Esophagus muscularis mucosa (tissue), 4 donors: ENCODE measurements at regions not wholly inside any gene's neighbourhood (a gene's known extent, or its start where the extent isn't known, plus 50 kb on each side); places are given as distances from the start of the nearest gene placed in this dataset.

Experiments used
- DNase-seq: peaks from one replicate; pipeline ENCODE4 v3.0.0-alpha.2; 2017; ENCODE audit errors: extremely low spot score
- H3K27ac ChIP-seq, 4 donors: fragments of 200-600 bp; sonication (generic); replicated peaks in 1 of 4; 1 replicate in 3 of 4; 2 replicates in 1 of 4; pipeline ENCODE4 v1.5.1; 2016 to 2019; ENCODE audit warnings: mild to moderate bottlenecking in 1 of 4
- H3K27me3 ChIP-seq, 4 donors: fragments of 200-600 bp; sonication (generic); one replicate each; pipeline versions ENCODE4 v1.5.1 to v1.6.0; 2016 to 2019
- H3K36me3 ChIP-seq, 4 donors: fragments of 200-600 bp; sonication (generic); one replicate each; pipeline ENCODE4 v1.5.1; 2016 to 2019
- H3K4me1 ChIP-seq, 4 donors: fragments of 200-600 bp; sonication (generic); one replicate each; pipeline ENCODE4 v1.5.1; 2016 to 2019
- H3K4me3 ChIP-seq, 4 donors: fragments of 200-600 bp; sonication (generic); 1 replicate in 2 of 4; 2 replicates in 2 of 4; pipeline ENCODE4 v1.5.1; 2016 to 2019; ENCODE audit warnings: mild to moderate bottlenecking in 4 of 4, moderate library complexity in 1 of 4
- H3K9me3 ChIP-seq, 4 donors: fragments of 200-600 bp; sonication (generic); 1 replicate in 3 of 4; 2 replicates in 1 of 4; pipeline ENCODE4 v1.5.1; 2016 to 2019
- EP300 ChIP-seq: sonication (generic); formaldehyde crosslinking; IDR thresholded peaks from one replicate; pipeline ENCODE4 v1.6.1; 2017; ENCODE audit warnings: antibody characterized with exemption
- POLR2A ChIP-seq: fragments of 450-650 bp; IDR thresholded peaks from one replicate; pipeline ENCODE4 v1.6.1; 2017; ENCODE audit warnings: antibody characterized with exemption, moderate library complexity, mild to moderate bottlenecking, low read depth
- POLR2AphosphoS5 ChIP-seq, 2 donors: sonication (generic); formaldehyde crosslinking; IDR thresholded peaks; one replicate each; pipeline ENCODE4 v1.6.1; 2017; ENCODE audit warnings: antibody characterized with exemption in 2 of 2
- WGBS: methylation state at CpG from one replicate; pipeline ENCODE4 v1.1.5; 2018; 5-methylcytosine and 5-hydroxymethylcytosine counted together
- intact Hi-C: fragments of 100-400 bp; cut with DNase I; formaldehyde crosslinking; loops from one replicate; pipeline ENCODE4 v1.15.1; 2023
- TF ChIP-seq, protein P1 (sequence below), 3 experiments: fragments of 200-600 bp in 2 of 3; fragments of 450-650 bp in 1 of 3; sonication (generic) in 2 of 3; IDR thresholded peaks; one replicate each; pipeline ENCODE4 v1.5.1; 2017 to 2019; ENCODE audit warnings: antibody characterized with exemption in 3 of 3, mild to moderate bottlenecking in 2 of 3, moderate library complexity in 1 of 3

DNA sequence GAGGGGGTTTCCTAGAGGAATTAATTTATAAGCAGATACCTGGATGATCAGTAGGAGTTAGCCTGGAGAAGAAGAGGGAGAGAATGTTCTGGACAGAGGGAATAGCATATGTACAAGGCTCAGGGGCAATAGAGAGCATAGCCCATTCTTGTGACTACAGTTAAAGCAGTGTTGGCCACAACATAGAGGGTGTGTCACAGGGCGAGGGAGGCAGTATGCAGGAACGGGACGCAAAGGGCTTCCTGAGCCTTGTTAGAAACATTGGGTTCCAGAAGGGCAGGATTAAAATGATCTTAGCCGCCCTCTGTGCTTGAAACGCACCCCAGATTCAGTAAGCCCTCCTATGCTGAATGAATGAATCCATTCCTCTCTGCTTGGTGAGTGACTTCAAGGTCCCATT, 142.2 kb upstream of the PWP1 start:
- Histone ChIP-seq H3K4me1 (peaks cover 0 to 3% (median 0%) of the 10 kb centered on the region in 4 donors), H3K27ac (no peak overlapping the region), H3K27me3 (no peaks in the 10 kb centered on the region), H3K36me3 (no peaks in the 10 kb centered on the region), H3K4me3 (no peak overlapping the region), H3K9me3 (no peaks in the 10 kb centered on the region)
- DNase-seq: no peak
- WGBS: 98% methylated on average over 5 of the region's 5 CpGs
- intact Hi-C loops: no loop called here
- TF ChIP-seq POLR2AphosphoS5 (IDR thresholded peaks at IDR 0.05) (no peak), POLR2A (no peak)
- TF ChIP-seq, protein P1, sequence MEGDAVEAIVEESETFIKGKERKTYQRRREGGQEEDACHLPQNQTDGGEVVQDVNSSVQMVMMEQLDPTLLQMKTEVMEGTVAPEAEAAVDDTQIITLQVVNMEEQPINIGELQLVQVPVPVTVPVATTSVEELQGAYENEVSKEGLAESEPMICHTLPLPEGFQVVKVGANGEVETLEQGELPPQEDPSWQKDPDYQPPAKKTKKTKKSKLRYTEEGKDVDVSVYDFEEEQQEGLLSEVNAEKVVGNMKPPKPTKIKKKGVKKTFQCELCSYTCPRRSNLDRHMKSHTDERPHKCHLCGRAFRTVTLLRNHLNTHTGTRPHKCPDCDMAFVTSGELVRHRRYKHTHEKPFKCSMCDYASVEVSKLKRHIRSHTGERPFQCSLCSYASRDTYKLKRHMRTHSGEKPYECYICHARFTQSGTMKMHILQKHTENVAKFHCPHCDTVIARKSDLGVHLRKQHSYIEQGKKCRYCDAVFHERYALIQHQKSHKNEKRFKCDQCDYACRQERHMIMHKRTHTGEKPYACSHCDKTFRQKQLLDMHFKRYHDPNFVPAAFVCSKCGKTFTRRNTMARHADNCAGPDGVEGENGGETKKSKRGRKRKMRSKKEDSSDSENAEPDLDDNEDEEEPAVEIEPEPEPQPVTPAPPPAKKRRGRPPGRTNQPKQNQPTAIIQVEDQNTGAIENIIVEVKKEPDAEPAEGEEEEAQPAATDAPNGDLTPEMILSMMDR (IDR thresholded peaks at IDR 0.05): no peak

DNA sequence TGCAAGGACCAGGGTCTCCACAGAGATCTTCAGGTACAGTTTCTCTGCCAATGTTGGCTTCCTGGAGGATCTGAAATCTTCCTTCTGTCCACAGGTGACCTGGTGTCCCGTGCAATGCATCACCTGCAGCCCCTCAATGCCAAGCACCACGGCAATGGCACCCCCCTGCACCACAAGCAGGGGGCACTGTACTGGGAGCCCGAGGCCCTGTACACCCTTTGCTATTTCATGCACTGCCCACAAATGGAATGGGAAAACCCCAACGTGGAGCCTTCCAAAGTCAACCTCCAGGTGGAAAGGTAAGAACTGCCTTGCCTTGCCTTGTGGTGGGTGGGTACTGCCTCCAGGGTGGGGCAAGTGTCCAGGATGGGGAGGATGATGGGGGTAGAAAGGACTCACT, 141.8 kb upstream of the PWP1 start:
- no peak overlapping the region for H3K4me3 ChIP-seq
- H3K4me1 ChIP-seq: peaks cover 0 to 3% (median 0%) of the 10 kb centered on the region in 4 donors
- no peaks in the 10 kb centered on the region for H3K27me3 ChIP-seq
- intact Hi-C loops: no loop called here
- no peak overlapping the region for H3K27ac ChIP-seq
- H3K9me3 ChIP-seq: peaks cover 0 to 2% (median under 1%) of the 10 kb centered on the region in 4 donors
- peak; percentile 68 for DNase-seq
- H3K36me3 ChIP-seq: no peaks in the 10 kb centered on the region
- WGBS: 86% methylated on average over 3 of the region's 4 CpGs
- TF ChIP-seq EP300: no peak
- TF ChIP-seq POLR2AphosphoS5 (IDR thresholded peaks at IDR 0.05): no peak
- TF ChIP-seq, protein P1 (IDR thresholded peaks at IDR 0.05): no peak
- no peak for TF ChIP-seq POLR2A

DNA sequence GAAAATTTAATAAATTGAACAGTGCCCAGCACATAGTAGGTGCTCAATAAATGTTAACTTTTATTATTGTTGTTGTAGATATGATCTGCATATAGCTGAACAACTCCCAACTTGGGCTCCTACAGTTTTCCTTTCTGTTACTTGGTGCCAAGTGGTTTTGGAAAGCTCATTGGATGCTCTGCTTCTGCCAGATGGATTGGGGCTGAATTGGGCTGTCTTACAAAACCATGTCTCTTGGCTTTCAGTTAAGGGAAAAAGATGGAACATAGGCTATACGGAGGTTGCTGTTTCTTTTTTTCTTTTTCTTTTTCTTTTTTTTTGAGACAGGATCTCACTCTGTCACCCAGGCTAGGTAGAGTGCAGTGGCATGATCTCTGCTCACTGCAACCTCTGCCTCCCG, 140.7 kb upstream of the PWP1 start:
- intact Hi-C loops: no loop called here
- WGBS: 70% methylated on average over 2 of the region's 2 CpGs
- Histone ChIP-seq H3K9me3 (peaks cover 0 to 11% (median 4%) of the 10 kb centered on the region in 4 donors), H3K36me3 (no peaks in the 10 kb centered on the region), H3K27ac (no peak overlapping the region), H3K4me1 (peaks cover 0 to 3% (median 0%) of the 10 kb centered on the region in 4 donors), H3K27me3 (no peaks in the 10 kb centered on the region), H3K4me3 (no peak overlapping the region)
- no peak for DNase-seq
- TF ChIP-seq, protein P1 (IDR thresholded peaks at IDR 0.05): no peak
- TF ChIP-seq POLR2AphosphoS5 (IDR thresholded peaks at IDR 0.05) (no peak), POLR2A (no peak)

DNA sequence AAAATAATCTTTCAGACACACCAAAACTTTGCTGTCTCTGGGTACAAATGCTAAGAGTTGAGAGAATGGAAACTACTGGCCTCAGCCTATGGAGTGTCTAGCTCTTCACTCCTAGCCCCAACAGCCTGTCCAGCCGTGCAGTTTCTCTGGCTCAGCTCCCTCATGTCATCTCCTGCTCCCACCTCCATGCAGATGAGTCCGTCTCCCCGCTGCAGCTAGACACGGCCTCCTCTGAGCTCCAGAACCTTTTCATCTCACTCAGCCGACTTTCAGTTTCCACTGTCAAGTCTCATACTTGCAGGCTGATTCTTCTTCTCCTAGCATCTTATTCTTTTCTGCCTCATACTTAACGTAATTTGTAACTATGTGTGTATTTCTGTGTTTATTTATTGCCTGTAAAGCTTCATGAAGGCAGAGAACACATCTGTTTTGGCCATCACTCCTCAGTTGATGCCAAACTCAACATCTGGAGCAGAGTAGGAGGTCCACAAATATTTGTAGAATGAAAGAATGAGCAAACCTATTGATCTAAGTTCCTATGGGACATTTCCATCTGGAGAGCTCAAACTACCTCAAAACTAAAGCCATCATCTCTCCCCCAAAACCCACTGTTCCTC, 139.8 kb upstream of the PWP1 start:
- peak; percentile 39 for DNase-seq
- Histone ChIP-seq H3K9me3 (peaks cover 0 to 11% (median 4%) of the 10 kb centered on the region in 4 donors), H3K36me3 (no peaks in the 10 kb centered on the region), H3K27ac (no peak overlapping the region), H3K27me3 (no peaks in the 10 kb centered on the region), H3K4me3 (no peak overlapping the region), H3K4me1 (peaks cover 0 to 3% (median 0%) of the 10 kb centered on the region in 4 donors)
- WGBS: 44% methylated on average over 6 of the region's 6 CpGs
- TF ChIP-seq POLR2AphosphoS5 (IDR thresholded peaks at IDR 0.05) (no peak), POLR2A (no peak), EP300 (no peak)
- TF ChIP-seq, protein P1 (IDR thresholded peaks at IDR 0.05): no peak
- intact Hi-C loops: no loop called here

DNA sequence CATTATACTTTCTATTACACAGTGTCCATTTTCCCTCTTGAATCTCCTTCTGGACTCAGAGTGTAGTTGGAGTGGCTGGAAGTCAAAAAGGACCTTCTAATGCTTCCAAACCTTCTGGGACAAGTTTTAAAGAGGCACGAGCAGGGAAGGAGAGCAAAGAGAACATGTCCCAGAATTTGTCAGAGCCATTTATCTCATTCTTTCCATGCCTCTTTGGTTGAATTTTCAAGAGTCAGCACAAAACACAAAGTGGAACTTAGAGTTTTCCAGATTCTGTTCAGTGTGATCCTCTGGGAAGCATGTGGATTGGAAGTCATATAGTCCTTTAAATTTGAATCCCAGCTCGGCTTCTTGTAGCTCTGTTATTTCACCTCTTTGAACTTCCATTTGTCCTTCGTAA, 138.2 kb upstream of the PWP1 start:
- TF ChIP-seq POLR2AphosphoS5 (IDR thresholded peaks at IDR 0.05) (no peak), POLR2A (no peak), EP300 (no peak)
- TF ChIP-seq, protein P1 (IDR thresholded peaks at IDR 0.05): no peak
- peak; percentile 5 for DNase-seq
- Histone ChIP-seq H3K27ac (no peak overlapping the region), H3K36me3 (no peaks in the 10 kb centered on the region), H3K27me3 (no peaks in the 10 kb centered on the region), H3K4me3 (no peak overlapping the region), H3K9me3 (peaks cover 0 to 11% (median 4%) of the 10 kb centered on the region in 4 donors), H3K4me1 (peaks cover 0 to 3% (median 0%) of the 10 kb centered on the region in 4 donors)
- WGBS: 76% methylated on average over 3 of the region's 3 CpGs
- intact Hi-C loops: no loop called here
